Neural cell (in vitro differentiated cells): ENCODE measurements at regions not wholly inside any gene's neighbourhood (a gene's known extent, or its start where the extent isn't known, plus 50 kb on each side); places are given as distances from the start of the nearest gene placed in this dataset.

Source experiments
- H2AFZ ChIP-seq: fragments of 200-600, 300-800 bp; sonication (generic), shearing (Covaris generic); 2 replicates; pipeline ENCODE4 v1.6.0; 2014; ENCODE audit warnings: low read depth, mild to moderate bottlenecking, antibody characterized with exemption, low read length, moderate library complexity
- H3F3A ChIP-seq: fragments of 200-600 bp; shearing (Covaris generic); 2 replicates; pipeline ENCODE4 v1.6.1; 2016; ENCODE audit warnings: mild to moderate bottlenecking, moderate library complexity, mixed read lengths, antibody characterized with exemption, low read length; ENCODE audit not compliant: insufficient read depth, poor library complexity, severe bottlenecking
- H3K27ac ChIP-seq: fragments of 200-600, 300-800 bp; sonication (generic), shearing (Covaris generic); 2 replicates; pipeline ENCODE4 v1.5.1; 2014; ENCODE audit warnings: mild to moderate bottlenecking, low read length, moderate library complexity
- H3K27me3 ChIP-seq: fragments of 300-800, 200-600 bp; sonication (generic), shearing (Covaris generic); 2 replicates; pipeline ENCODE4 v1.6.0; 2014; ENCODE audit warnings: mild to moderate bottlenecking, low read depth, low read length, moderate library complexity; ENCODE audit not compliant: insufficient read depth
- H3K36me3 ChIP-seq: fragments of 300-800, 200-600 bp; sonication (generic), shearing (Covaris generic); 2 replicates; pipeline ENCODE4 v1.5.1; 2014; ENCODE audit warnings: mild to moderate bottlenecking, antibody characterized with exemption, low read length, moderate library complexity; ENCODE audit not compliant: insufficient read depth
- H3K4me2 ChIP-seq: fragments of 300-800, 200-600 bp; sonication (generic), shearing (Covaris generic); 2 replicates; pipeline ENCODE4 v1.6.0; 2014; ENCODE audit warnings: mild to moderate bottlenecking, low read length
- H3K4me3 ChIP-seq: fragments of 300-800, 200-600 bp; sonication (generic), shearing (Covaris generic); 2 replicates; pipeline ENCODE4 v1.5.1; 2014; ENCODE audit warnings: mild to moderate bottlenecking, low read length, moderate library complexity
- H3K79me2 ChIP-seq: fragments of 200-600 bp; shearing (Covaris generic); replicated peaks from 2 replicates; pipeline ENCODE4 v1.6.0; 2014; ENCODE audit warnings: mild to moderate bottlenecking, low read length, moderate library complexity; ENCODE audit not compliant: insufficient read depth
- H3K9ac ChIP-seq: fragments of 300-800, 200-600 bp; sonication (generic), shearing (Covaris generic); 2 replicates; pipeline ENCODE4 v1.6.1; 2016; ENCODE audit warnings: mild to moderate bottlenecking, low read length, mixed read lengths
- H3K9me2 ChIP-seq: fragments of 200-600 bp; shearing (Covaris generic); 2 replicates; pipeline ENCODE4 v1.6.1; 2016; ENCODE audit warnings: mild to moderate bottlenecking, low read length, mixed read lengths; ENCODE audit not compliant: insufficient read depth
- H3K9me3 ChIP-seq: fragments of 200-600, 300-800 bp; sonication (generic), shearing (Covaris generic); 2 replicates; pipeline ENCODE4 v1.6.1; 2016; ENCODE audit warnings: mild to moderate bottlenecking, mixed run types, low read length, moderate library complexity, mixed read lengths
- H4K20me1 ChIP-seq: fragments of 200-600 bp; shearing (Covaris generic); 2 replicates; pipeline ENCODE4 v1.6.1; 2016; ENCODE audit warnings: mild to moderate bottlenecking, mixed run types; ENCODE audit not compliant: insufficient read depth
- EP300 ChIP-seq: fragments of 450-650 bp; conservative IDR thresholded peaks from 2 replicates; pipeline ENCODE4 v1.6.1; 2014; ENCODE audit warnings: antibody characterized with exemption, mild to moderate bottlenecking, moderate library complexity; ENCODE audit not compliant: poor library complexity, severe bottlenecking
- EZH2 ChIP-seq: fragments of 200-600, 300-800 bp; shearing (Covaris generic), sonication (generic); IDR thresholded peaks from 2 replicates; pipeline ENCODE4 v1.6.1; 2014; ENCODE audit warnings: antibody characterized with exemption, low read length, borderline replicate concordance, mild to moderate bottlenecking; ENCODE audit not compliant: insufficient read depth, poor library complexity, severe bottlenecking
- MXI1 ChIP-seq: fragments of 450-650 bp; conservative IDR thresholded peaks from 2 replicates; pipeline ENCODE4 v1.6.1; 2014; ENCODE audit warnings: antibody characterized with exemption, mild to moderate bottlenecking; ENCODE audit not compliant: poor library complexity, severe bottlenecking
- POLR2AphosphoS5 ChIP-seq: IDR thresholded peaks from 2 replicates; pipeline ENCODE4 v1.6.1; 2012
- RAD21 ChIP-seq: fragments of 450-650 bp; conservative IDR thresholded peaks from 2 replicates; pipeline ENCODE4 v1.6.1; 2014; ENCODE audit warnings: antibody characterized with exemption, mild to moderate bottlenecking, moderate library complexity
- SMC3 ChIP-seq: fragments of 450-650 bp; conservative IDR thresholded peaks from 2 replicates; pipeline ENCODE4 v1.6.1; 2014; ENCODE audit warnings: antibody characterized with exemption, mild to moderate bottlenecking, moderate library complexity; ENCODE audit not compliant: poor library complexity
- TAF1 ChIP-seq: IDR thresholded peaks from 2 replicates; pipeline ENCODE4 v1.6.1; 2012; ENCODE audit warnings: low read depth
- TF ChIP-seq, protein P1 (sequence below): IDR thresholded peaks from 2 replicates; pipeline ENCODE4 v1.6.1; 2012; ENCODE audit warnings: borderline replicate concordance
- TF ChIP-seq, protein P2 (sequence below): fragments of 450-650 bp; IDR thresholded peaks from 2 replicates; pipeline ENCODE4 v1.5.1; 2014; ENCODE audit warnings: antibody characterized with exemption, mild to moderate bottlenecking, moderate library complexity; ENCODE audit not compliant: poor library complexity, severe bottlenecking

DNA sequence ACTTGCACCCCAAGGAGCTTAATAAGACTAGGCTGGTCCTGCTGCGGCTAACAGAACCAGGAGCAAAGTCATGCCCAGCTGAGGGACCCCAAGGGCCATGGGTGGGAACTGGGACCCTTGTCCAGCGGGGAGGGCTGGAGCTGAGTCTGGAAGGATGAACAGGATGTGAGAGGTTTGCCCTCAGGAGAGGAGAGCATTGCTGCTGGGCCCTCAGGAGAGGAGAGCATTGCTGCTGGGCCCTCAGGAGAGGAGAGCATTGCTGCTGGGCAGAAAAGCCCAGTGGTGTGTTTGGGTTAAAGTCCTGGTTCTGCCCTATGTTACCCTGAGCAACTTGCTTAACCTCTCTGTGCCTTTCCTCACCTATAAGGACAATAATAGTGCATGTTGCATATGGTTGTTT, 125.8 kb downstream of the MACROH2A1 start:
- H2AFZ ChIP-seq = no peak overlapping the region
- H3K9me2 ChIP-seq = no peaks in the 10 kb centered on the region
- no peaks in the 10 kb centered on the region for H3K36me3 ChIP-seq
- H3K9ac ChIP-seq = no peak overlapping the region
- no peaks in the 10 kb centered on the region for H3F3A ChIP-seq
- no peaks in the 10 kb centered on the region for H3K27me3 ChIP-seq
- H3K4me3 ChIP-seq = no peak overlapping the region
- no peaks in the 10 kb centered on the region for H3K9me3 ChIP-seq
- H3K79me2 ChIP-seq = no peaks in the 10 kb centered on the region
- H3K4me2 ChIP-seq = no peak overlapping the region
- H4K20me1 ChIP-seq = no peaks in the 10 kb centered on the region
- no peak overlapping the region for H3K27ac ChIP-seq
- TF ChIP-seq SMC3 (no peak), TAF1 (no peak), EZH2 (no peak), EP300 (no peak), RAD21 (no peak), POLR2AphosphoS5 (no peak), MXI1 (no peak)
- TF ChIP-seq, protein P1, sequence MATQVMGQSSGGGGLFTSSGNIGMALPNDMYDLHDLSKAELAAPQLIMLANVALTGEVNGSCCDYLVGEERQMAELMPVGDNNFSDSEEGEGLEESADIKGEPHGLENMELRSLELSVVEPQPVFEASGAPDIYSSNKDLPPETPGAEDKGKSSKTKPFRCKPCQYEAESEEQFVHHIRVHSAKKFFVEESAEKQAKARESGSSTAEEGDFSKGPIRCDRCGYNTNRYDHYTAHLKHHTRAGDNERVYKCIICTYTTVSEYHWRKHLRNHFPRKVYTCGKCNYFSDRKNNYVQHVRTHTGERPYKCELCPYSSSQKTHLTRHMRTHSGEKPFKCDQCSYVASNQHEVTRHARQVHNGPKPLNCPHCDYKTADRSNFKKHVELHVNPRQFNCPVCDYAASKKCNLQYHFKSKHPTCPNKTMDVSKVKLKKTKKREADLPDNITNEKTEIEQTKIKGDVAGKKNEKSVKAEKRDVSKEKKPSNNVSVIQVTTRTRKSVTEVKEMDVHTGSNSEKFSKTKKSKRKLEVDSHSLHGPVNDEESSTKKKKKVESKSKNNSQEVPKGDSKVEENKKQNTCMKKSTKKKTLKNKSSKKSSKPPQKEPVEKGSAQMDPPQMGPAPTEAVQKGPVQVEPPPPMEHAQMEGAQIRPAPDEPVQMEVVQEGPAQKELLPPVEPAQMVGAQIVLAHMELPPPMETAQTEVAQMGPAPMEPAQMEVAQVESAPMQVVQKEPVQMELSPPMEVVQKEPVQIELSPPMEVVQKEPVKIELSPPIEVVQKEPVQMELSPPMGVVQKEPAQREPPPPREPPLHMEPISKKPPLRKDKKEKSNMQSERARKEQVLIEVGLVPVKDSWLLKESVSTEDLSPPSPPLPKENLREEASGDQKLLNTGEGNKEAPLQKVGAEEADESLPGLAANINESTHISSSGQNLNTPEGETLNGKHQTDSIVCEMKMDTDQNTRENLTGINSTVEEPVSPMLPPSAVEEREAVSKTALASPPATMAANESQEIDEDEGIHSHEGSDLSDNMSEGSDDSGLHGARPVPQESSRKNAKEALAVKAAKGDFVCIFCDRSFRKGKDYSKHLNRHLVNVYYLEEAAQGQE = no peak
- TF ChIP-seq, protein P2, sequence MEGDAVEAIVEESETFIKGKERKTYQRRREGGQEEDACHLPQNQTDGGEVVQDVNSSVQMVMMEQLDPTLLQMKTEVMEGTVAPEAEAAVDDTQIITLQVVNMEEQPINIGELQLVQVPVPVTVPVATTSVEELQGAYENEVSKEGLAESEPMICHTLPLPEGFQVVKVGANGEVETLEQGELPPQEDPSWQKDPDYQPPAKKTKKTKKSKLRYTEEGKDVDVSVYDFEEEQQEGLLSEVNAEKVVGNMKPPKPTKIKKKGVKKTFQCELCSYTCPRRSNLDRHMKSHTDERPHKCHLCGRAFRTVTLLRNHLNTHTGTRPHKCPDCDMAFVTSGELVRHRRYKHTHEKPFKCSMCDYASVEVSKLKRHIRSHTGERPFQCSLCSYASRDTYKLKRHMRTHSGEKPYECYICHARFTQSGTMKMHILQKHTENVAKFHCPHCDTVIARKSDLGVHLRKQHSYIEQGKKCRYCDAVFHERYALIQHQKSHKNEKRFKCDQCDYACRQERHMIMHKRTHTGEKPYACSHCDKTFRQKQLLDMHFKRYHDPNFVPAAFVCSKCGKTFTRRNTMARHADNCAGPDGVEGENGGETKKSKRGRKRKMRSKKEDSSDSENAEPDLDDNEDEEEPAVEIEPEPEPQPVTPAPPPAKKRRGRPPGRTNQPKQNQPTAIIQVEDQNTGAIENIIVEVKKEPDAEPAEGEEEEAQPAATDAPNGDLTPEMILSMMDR = no peak

DNA sequence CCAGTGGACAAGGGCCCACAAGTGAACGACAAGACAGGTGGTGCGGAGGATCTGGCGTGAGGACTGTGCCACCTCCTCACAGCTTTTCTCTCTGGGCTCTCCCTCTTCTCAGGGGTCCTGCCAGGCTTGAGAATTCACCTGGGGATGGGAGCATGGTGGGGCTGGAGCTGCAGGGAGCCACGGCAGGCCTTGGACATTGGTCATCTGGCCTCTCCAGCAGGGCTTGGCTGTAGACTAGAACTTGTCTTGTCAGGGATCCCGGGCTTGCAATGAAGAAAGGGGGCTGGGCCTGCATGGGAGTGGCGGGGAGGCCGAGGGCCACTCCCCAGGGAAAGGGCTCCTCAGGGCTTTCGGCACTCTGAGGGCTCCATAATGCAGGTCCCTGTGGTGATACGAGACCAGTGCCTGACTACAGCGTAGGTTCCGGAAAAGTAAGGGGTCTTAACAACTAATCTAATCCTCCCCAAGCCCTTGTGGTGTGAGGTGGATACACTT, 126.7 kb downstream of the MACROH2A1 start:
- H3K9me2 ChIP-seq = no peaks in the 10 kb centered on the region
- no peak overlapping the region for H3K4me3 ChIP-seq
- TF ChIP-seq, protein P2 = no peak
- TF ChIP-seq, protein P1 = no peak
- TF ChIP-seq MXI1 = no peak
- no peak for TF ChIP-seq RAD21
- no peak for TF ChIP-seq SMC3
- no peak for TF ChIP-seq EZH2
- no peak for TF ChIP-seq POLR2AphosphoS5
- TF ChIP-seq TAF1 = no peak
- TF ChIP-seq EP300 = no peak
- no peaks in the 10 kb centered on the region for H4K20me1 ChIP-seq
- no peaks in the 10 kb centered on the region for H3F3A ChIP-seq
- no peaks in the 10 kb centered on the region for H3K79me2 ChIP-seq
- no peak overlapping the region for H2AFZ ChIP-seq
- H3K9me3 ChIP-seq = no peaks in the 10 kb centered on the region
- H3K27me3 ChIP-seq = no peaks in the 10 kb centered on the region
- no peaks in the 10 kb centered on the region for H3K36me3 ChIP-seq
- no peak overlapping the region for H3K27ac ChIP-seq
- H3K4me2 ChIP-seq = no peak overlapping the region
- H3K9ac ChIP-seq = no peak overlapping the region
